ENCODE measurements at regions not wholly inside any gene's neighbourhood (a gene's known extent, or its start where the extent isn't known, plus 50 kb on each side); places are given as distances from the start of the nearest gene placed in this dataset.

- H3K27me3 Mint-ChIP-seq (ENCODE audit: low read depth in 3 of 3): no peaks in the 10 kb centered on the region
- no peaks in the 10 kb centered on the region for H4K20me1 ChIP-seq (ENCODE audit: insufficient read depth, low read length)
- intact Hi-C loops (cut with micrococcal nuclease): no loop called here
- H3K4me3 Mint-ChIP-seq: no peak overlapping the region
- H3K36me3 ChIP-seq (replicated peaks in 1 of 2; ENCODE audit: control insufficient read depth in 1 of 2, insufficient read depth in 2 of 2, low read length in 2 of 2): no peaks in the 10 kb centered on the region
- 33% methylated on average over 1 of the region's 4 CpGs for WGBS (ENCODE audit: insufficient coverage)
- no peak overlapping the region for H3K4me3 ChIP-seq (replicated peaks in 1 of 3; ENCODE audit: low read depth in 2 of 3, low read length in 3 of 3)
- H2AFZ ChIP-seq (ENCODE audit: insufficient read depth, low read depth, low read length, poor library complexity, severe bottlenecking): no peak overlapping the region
- no peak overlapping the region for H3K27ac Mint-ChIP-seq
- no peak for DNase-seq
- no peaks in the 10 kb centered on the region for H3K4me1 ChIP-seq (ENCODE audit: control insufficient read depth in 1 of 2, insufficient read depth in 2 of 2, low read length in 2 of 2)
- H3K9me3 ChIP-seq (replicated peaks in 1 of 2; ENCODE audit: control insufficient read depth in 1 of 2, insufficient read depth in 1 of 2, low read length in 2 of 2): no peaks in the 10 kb centered on the region
- no peak for TF ChIP-seq CTCF (IDR thresholded peaks at IDR 0.05)
- H3K4me1 Mint-ChIP-seq: no peaks in the 10 kb centered on the region
- H3K9me3 Mint-ChIP-seq: peaks cover 0 to 9% (median 3%) of the 10 kb centered on the region in 7 donors
- no peaks in the 10 kb centered on the region for H3K27me3 ChIP-seq (ENCODE audit: control insufficient read depth in 2 of 2, insufficient read depth in 2 of 2, low read length in 2 of 2)
- H3K4me2 ChIP-seq (replicated peaks; ENCODE audit: extremely low read depth, low read length, poor library complexity, severe bottlenecking): no peak overlapping the region
- H3K36me3 Mint-ChIP-seq: no peaks in the 10 kb centered on the region
- H3K9ac ChIP-seq (ENCODE audit: insufficient read depth, low read length, poor library complexity, severe bottlenecking): no peak overlapping the region
- no peak overlapping the region for H3K27ac ChIP-seq (ENCODE audit: low read depth in 1 of 2, low read length in 2 of 2)
- no peaks in the 10 kb centered on the region for H3K79me2 ChIP-seq (ENCODE audit: insufficient read depth, low read length)
These were observed 271.3 kb upstream of the SPTLC3 start for GRCh38 chr20:12737497-12737896.

- no peaks in the 10 kb centered on the region for H4K20me1 ChIP-seq (ENCODE audit: insufficient read depth, low read length)
- Mint-ChIP-seq H3K27me3 (ENCODE audit: low read depth in 3 of 3) (no peaks in the 10 kb centered on the region), H3K9me3 (peaks cover 0 to 9% (median 3%) of the 10 kb centered on the region in 7 donors), H3K36me3 (no peaks in the 10 kb centered on the region), H3K27ac (no peak overlapping the region), H3K4me3 (no peak overlapping the region), H3K4me1 (no peaks in the 10 kb centered on the region)
- H3K27ac ChIP-seq (ENCODE audit: low read depth in 1 of 2, low read length in 2 of 2): no peak overlapping the region
- H2AFZ ChIP-seq (ENCODE audit: insufficient read depth, low read depth, low read length, poor library complexity, severe bottlenecking): no peak overlapping the region
- TF ChIP-seq CTCF (IDR thresholded peaks at IDR 0.05): no peak
- DNase-seq: no peak
- H3K27me3 ChIP-seq (ENCODE audit: control insufficient read depth in 2 of 2, insufficient read depth in 2 of 2, low read length in 2 of 2): no peaks in the 10 kb centered on the region
- H3K9me3 ChIP-seq (replicated peaks in 1 of 2; ENCODE audit: control insufficient read depth in 1 of 2, insufficient read depth in 1 of 2, low read length in 2 of 2): no peaks in the 10 kb centered on the region
- H3K4me3 ChIP-seq (replicated peaks in 1 of 3; ENCODE audit: low read depth in 2 of 3, low read length in 3 of 3): no peak overlapping the region
- H3K9ac ChIP-seq (ENCODE audit: insufficient read depth, low read length, poor library complexity, severe bottlenecking): no peak overlapping the region
- no peaks in the 10 kb centered on the region for H3K36me3 ChIP-seq (replicated peaks in 1 of 2; ENCODE audit: control insufficient read depth in 1 of 2, insufficient read depth in 2 of 2, low read length in 2 of 2)
- no peak overlapping the region for H3K4me2 ChIP-seq (replicated peaks; ENCODE audit: extremely low read depth, low read length, poor library complexity, severe bottlenecking)
- H3K79me2 ChIP-seq (ENCODE audit: insufficient read depth, low read length): no peaks in the 10 kb centered on the region
- H3K4me1 ChIP-seq (ENCODE audit: control insufficient read depth in 1 of 2, insufficient read depth in 2 of 2, low read length in 2 of 2): no peaks in the 10 kb centered on the region
- no CpG with 5 or more reads among the region's 2 CpGs for WGBS (ENCODE audit: insufficient coverage)
- intact Hi-C loops (cut with micrococcal nuclease): no loop called here
These were observed 270.9 kb upstream of the SPTLC3 start for GRCh38 chr20:12737900-12738299.

Data from CD14-positive monocyte (primary cell).